ENCODE measurements at regions not wholly inside any gene's neighbourhood (a gene's known extent, or its start where the extent isn't known, plus 50 kb on each side); places are given as distances from the start of the nearest gene placed in this dataset.

- no peak for TF ChIP-seq FOXM1 (IDR thresholded peaks at IDR 0.05; ENCODE audit: borderline replicate concordance, low read depth)
- TF ChIP-seq, protein P1, sequence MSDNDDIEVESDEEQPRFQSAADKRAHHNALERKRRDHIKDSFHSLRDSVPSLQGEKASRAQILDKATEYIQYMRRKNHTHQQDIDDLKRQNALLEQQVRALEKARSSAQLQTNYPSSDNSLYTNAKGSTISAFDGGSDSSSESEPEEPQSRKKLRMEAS (IDR thresholded peaks at IDR 0.05): no peak
- TF ChIP-seq, protein P2, sequence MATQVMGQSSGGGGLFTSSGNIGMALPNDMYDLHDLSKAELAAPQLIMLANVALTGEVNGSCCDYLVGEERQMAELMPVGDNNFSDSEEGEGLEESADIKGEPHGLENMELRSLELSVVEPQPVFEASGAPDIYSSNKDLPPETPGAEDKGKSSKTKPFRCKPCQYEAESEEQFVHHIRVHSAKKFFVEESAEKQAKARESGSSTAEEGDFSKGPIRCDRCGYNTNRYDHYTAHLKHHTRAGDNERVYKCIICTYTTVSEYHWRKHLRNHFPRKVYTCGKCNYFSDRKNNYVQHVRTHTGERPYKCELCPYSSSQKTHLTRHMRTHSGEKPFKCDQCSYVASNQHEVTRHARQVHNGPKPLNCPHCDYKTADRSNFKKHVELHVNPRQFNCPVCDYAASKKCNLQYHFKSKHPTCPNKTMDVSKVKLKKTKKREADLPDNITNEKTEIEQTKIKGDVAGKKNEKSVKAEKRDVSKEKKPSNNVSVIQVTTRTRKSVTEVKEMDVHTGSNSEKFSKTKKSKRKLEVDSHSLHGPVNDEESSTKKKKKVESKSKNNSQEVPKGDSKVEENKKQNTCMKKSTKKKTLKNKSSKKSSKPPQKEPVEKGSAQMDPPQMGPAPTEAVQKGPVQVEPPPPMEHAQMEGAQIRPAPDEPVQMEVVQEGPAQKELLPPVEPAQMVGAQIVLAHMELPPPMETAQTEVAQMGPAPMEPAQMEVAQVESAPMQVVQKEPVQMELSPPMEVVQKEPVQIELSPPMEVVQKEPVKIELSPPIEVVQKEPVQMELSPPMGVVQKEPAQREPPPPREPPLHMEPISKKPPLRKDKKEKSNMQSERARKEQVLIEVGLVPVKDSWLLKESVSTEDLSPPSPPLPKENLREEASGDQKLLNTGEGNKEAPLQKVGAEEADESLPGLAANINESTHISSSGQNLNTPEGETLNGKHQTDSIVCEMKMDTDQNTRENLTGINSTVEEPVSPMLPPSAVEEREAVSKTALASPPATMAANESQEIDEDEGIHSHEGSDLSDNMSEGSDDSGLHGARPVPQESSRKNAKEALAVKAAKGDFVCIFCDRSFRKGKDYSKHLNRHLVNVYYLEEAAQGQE (IDR thresholded peaks at IDR 0.05; ENCODE audit: low read depth): no peak
- no peak for TF ChIP-seq YY1 (IDR thresholded peaks at IDR 0.05; ENCODE audit: low read depth)
- no peak for TF ChIP-seq RAD21 (IDR thresholded peaks at IDR 0.05; ENCODE audit: low read depth)
Observed at GRCh38 chr2:237232166-237232565, 146.5 kb downstream of the COPS8 start.
